NT2/D1 (cell line): ENCODE measurements at regions not wholly inside any gene's neighbourhood (a gene's known extent, or its start where the extent isn't known, plus 50 kb on each side); places are given as distances from the start of the nearest gene placed in this dataset.

Experiments
- SUZ12 ChIP-seq: IDR thresholded peaks from 2 replicates; pipeline ENCODE4 v1.6.1; 2011; ENCODE audit not compliant: insufficient read length, insufficient read depth; ENCODE audit errors: extremely low read depth
- YY1 ChIP-seq: IDR thresholded peaks from 2 replicates; pipeline ENCODE4 v1.6.1; 2011; ENCODE audit not compliant: insufficient read length, insufficient read depth
- ZNF274 ChIP-seq: IDR thresholded peaks from 2 replicates; pipeline ENCODE4 v1.6.1; 2011; ENCODE audit warnings: mild to moderate bottlenecking, low read depth, low read length

- TF ChIP-seq YY1 (no peak), ZNF274 (no peak), SUZ12 (no peak)
These were observed 122.4 kb upstream of the PCBD1 start for GRCh38 chr10:71010730-71011129.
